Thyroid gland (tissue), 4 donors: ENCODE measurements at regions not wholly inside any gene's neighbourhood (a gene's known extent, or its start where the extent isn't known, plus 50 kb on each side); places are given as distances from the start of the nearest gene placed in this dataset.

Source experiments
- CTCF ChIP-seq, 6 experiments: fragments of 200-600 bp in 3 of 6; fragments of 450-650 bp in 3 of 6; sonication (generic) in 3 of 6; IDR thresholded peaks; one replicate each; pipeline ENCODE4 v1.5.1; 2016 to 2019; ENCODE audit warnings: antibody characterized with exemption in 6 of 6, mild to moderate bottlenecking in 2 of 6, inconsistent platforms in 1 of 6, moderate library complexity in 1 of 6
- POLR2A ChIP-seq, 2 donors: fragments of 450-650 bp; IDR thresholded peaks; one replicate each; pipeline ENCODE4 v1.6.1; 2017; ENCODE audit warnings: antibody characterized with exemption in 2 of 2, mild to moderate bottlenecking in 2 of 2, moderate library complexity in 1 of 2

- no peak for TF ChIP-seq CTCF (IDR thresholded peaks at IDR 0.05)
- TF ChIP-seq POLR2A (IDR thresholded peaks at IDR 0.05) = no peak
These were observed 365.3 kb downstream of the SAMD5 start for GRCh38 chr6:147873816-147874215.
